SK-N-SH (cell line): ENCODE measurements at regions not wholly inside any gene's neighbourhood (a gene's known extent, or its start where the extent isn't known, plus 50 kb on each side); places are given as distances from the start of the nearest gene placed in this dataset.

Source experiments
- CTCF ChIA-PET: fragments of 300-600, 350-600 bp; formaldehyde crosslinking; extraction: SDS; loops from one replicate; lab custom pipeline; 2021; lab: Yijun Ruan, JAX
- POLR2A ChIA-PET: fragments of 350-600 bp; sonication (Branson Sonifier 250); formaldehyde crosslinking; extraction: SDS; loops from one replicate; lab custom pipeline; 2020; ENCODE audit warnings: antibody characterized with exemption, inconsistent platforms; lab: Yijun Ruan, JAX
- DNase-seq: peaks from one replicate; pipeline ENCODE4 v3.0.0; 2012
- H2AFZ ChIP-seq: fragments of 200-600 bp; sonication (generic); 2 replicates; pipeline ENCODE4 v1.8.1; 2016; ENCODE audit warnings: antibody characterized with exemption, mild to moderate bottlenecking, low read depth
- H3F3A ChIP-seq: fragments of 200-600 bp; sonication (generic); replicated peaks from 2 replicates; pipeline ENCODE3; 2016; ENCODE audit warnings: antibody characterized with exemption, mild to moderate bottlenecking; ENCODE audit not compliant: insufficient read depth
- H3K27ac ChIP-seq, 2 experiments: fragments of 200-500 bp in 1 of 2; fragments of 200-600 bp in 1 of 2; sonication (Bioruptor generic) in 1 of 2; sonication (generic), shearing (Covaris generic) in 1 of 2; 2 replicates each; pipeline versions ENCODE4 v1.5.1 to v1.6.1; 2014 to 2016; ENCODE audit warnings: low read depth in 2 of 2, inconsistent platforms in 1 of 2, low read length in 1 of 2, mild to moderate bottlenecking in 1 of 2, mixed read lengths in 1 of 2
- H3K27me3 ChIP-seq: fragments of 200-600 bp; sonication (generic), shearing (Covaris generic); 2 replicates; pipeline ENCODE4 v1.6.1; 2016; ENCODE audit warnings: mixed run types; ENCODE audit not compliant: insufficient read depth
- H3K36me3 ChIP-seq, 2 experiments: fragments of 200-500 bp in 1 of 2; fragments of 200-600 bp in 1 of 2; sonication (Bioruptor generic) in 1 of 2; sonication (generic) in 1 of 2; replicated peaks in 1 of 2; 2 replicates each; pipeline versions ENCODE3 to v1.5.1; 2014 to 2016; ENCODE audit warnings: low read length in 1 of 2, mild to moderate bottlenecking in 1 of 2; ENCODE audit not compliant: insufficient read depth in 2 of 2, control insufficient read depth in 1 of 2
- H3K4me1 ChIP-seq, 2 experiments: fragments of 200-500 bp in 1 of 2; fragments of 200-600 bp in 1 of 2; sonication (Bioruptor generic) in 1 of 2; sonication (generic), shearing (Covaris generic) in 1 of 2; 2 replicates each; pipeline versions ENCODE4 v1.5.1 to v1.6.1; 2014 to 2016; ENCODE audit warnings: low read depth in 1 of 2, low read length in 1 of 2, mixed run types in 1 of 2; ENCODE audit not compliant: insufficient read depth in 2 of 2, control insufficient read depth in 1 of 2
- H3K4me2 ChIP-seq: fragments of 200-600 bp; sonication (generic), shearing (Covaris generic); 2 replicates; pipeline ENCODE4 v1.6.1; 2017; ENCODE audit warnings: mixed run types
- H3K4me3 ChIP-seq, 2 experiments: fragments of 200-500 bp in 1 of 2; fragments of 200-600 bp in 1 of 2; sonication (Bioruptor generic) in 1 of 2; sonication (generic), shearing (Covaris generic) in 1 of 2; 2 replicates each; pipeline versions ENCODE4 v1.5.1 to v1.8.1; 2014 to 2016; ENCODE audit warnings: low read depth in 2 of 2, inconsistent platforms in 1 of 2, low read length in 1 of 2, mild to moderate bottlenecking in 1 of 2, mixed read lengths in 1 of 2, moderate library complexity in 1 of 2
- H3K79me2 ChIP-seq: fragments of 200-600 bp; sonication (generic); 2 replicates; pipeline ENCODE4 v1.8.1; 2017; ENCODE audit warnings: mild to moderate bottlenecking; ENCODE audit not compliant: insufficient read depth
- H3K9ac ChIP-seq: fragments of 200-600 bp; sonication (generic); 2 replicates; pipeline ENCODE4 v1.6.1; 2017; ENCODE audit warnings: mixed run types
- H3K9me2 ChIP-seq: fragments of 200-600 bp; sonication (generic); 2 replicates; pipeline ENCODE4 v1.6.1; 2017; ENCODE audit warnings: mixed run types
- H3K9me3 ChIP-seq: fragments of 200-600 bp; sonication (generic); 2 replicates; pipeline ENCODE4 v1.6.1; 2017; ENCODE audit warnings: mixed run types, mild to moderate bottlenecking, moderate library complexity
- H4K20me1 ChIP-seq: fragments of 200-600 bp; sonication (generic); 2 replicates; pipeline ENCODE4 v1.6.1; 2017; ENCODE audit warnings: mild to moderate bottlenecking, mixed run types; ENCODE audit not compliant: insufficient read depth
- FOXM1 ChIP-seq: IDR thresholded peaks from 2 replicates; pipeline ENCODE4 v1.4.0; 2012; ENCODE audit warnings: low read depth, mild to moderate bottlenecking
- MEF2A ChIP-seq: IDR thresholded peaks from 2 replicates; pipeline ENCODE4 v1.4.0; 2012; ENCODE audit warnings: low read depth, borderline replicate concordance
- MXI1 ChIP-seq: IDR thresholded peaks from 2 replicates; pipeline ENCODE4 v1.6.1; 2012; ENCODE audit warnings: mild to moderate bottlenecking, low read depth, low read length, improper control_type of control experiment
- NRF1 ChIP-seq: IDR thresholded peaks from 2 replicates; pipeline ENCODE4 v1.6.1; 2012; ENCODE audit warnings: low read depth, mild to moderate bottlenecking, low read length
- POLR2AphosphoS5 ChIP-seq: IDR thresholded peaks from 2 replicates; pipeline ENCODE4 v1.6.1; 2012; ENCODE audit warnings: low read depth, low read length
- RFX5 ChIP-seq: IDR thresholded peaks from 2 replicates; pipeline ENCODE4 v1.6.1; 2012; ENCODE audit warnings: mild to moderate bottlenecking, improper control_type of control experiment, low read length
- RXRA ChIP-seq: IDR thresholded peaks from 2 replicates; pipeline ENCODE4 v1.4.0; 2012; ENCODE audit warnings: low read depth, mild to moderate bottlenecking, borderline replicate concordance
- TAF1 ChIP-seq: IDR thresholded peaks from 2 replicates; pipeline ENCODE4 v1.6.1; 2012; ENCODE audit warnings: low read depth, mild to moderate bottlenecking, low read length, moderate library complexity, borderline replicate concordance
- TEAD4 ChIP-seq: IDR thresholded peaks from 2 replicates; pipeline ENCODE4 v1.4.0; 2012; ENCODE audit warnings: mild to moderate bottlenecking, borderline replicate concordance; ENCODE audit not compliant: insufficient read depth
- ZBTB33 ChIP-seq: IDR thresholded peaks from 2 replicates; pipeline ENCODE4 v1.4.0; 2012; ENCODE audit warnings: low read depth, borderline replicate concordance
- WGBS: methylation state at CpG from one replicate; pipeline ENCODE4 v1.1.6; 2017; ENCODE audit warnings: low lambda C conversion rate; 5-methylcytosine and 5-hydroxymethylcytosine counted together

- no peaks in the 10 kb centered on the region for H3K9me2 ChIP-seq
- no peak overlapping the region for H3K4me3 ChIP-seq
- H3K4me1 ChIP-seq = no peaks in the 10 kb centered on the region; a peak in 1 of 4 replicates
- 61% methylated on average over 6 of the region's 6 CpGs for WGBS
- H3K36me3 ChIP-seq = no peaks in the 10 kb centered on the region
- no peaks in the 10 kb centered on the region for H3K9me3 ChIP-seq
- H3F3A ChIP-seq = peaks cover 3% of the 10 kb centered on the region
- H3K9ac ChIP-seq = no peak overlapping the region
- TF ChIP-seq RFX5 (no peak), MEF2A (no peak)
- no peak overlapping the region for H3K27ac ChIP-seq
- POLR2A ChIA-PET = no interaction called here
- CTCF ChIA-PET = interaction anchor here (0.6 kb wide), 1 partner anchor 11 kb away, joined by 3 read pairs; no protein-coding TSS in a partner anchor
- no peak for DNase-seq
- H4K20me1 ChIP-seq = no peaks in the 10 kb centered on the region
- H2AFZ ChIP-seq = no peak overlapping the region
- no peak overlapping the region for H3K4me2 ChIP-seq
- H3K79me2 ChIP-seq = no peaks in the 10 kb centered on the region
- H3K27me3 ChIP-seq = no peaks in the 10 kb centered on the region
Measured at GRCh38 chr20:50386641-50386960, 123.6 kb upstream of the PTPN1 start.

GRCh38 chr20:50387218-50387995 lies 122.8 kb upstream of the PTPN1 start:
- Histone ChIP-seq H3K79me2 (no peaks in the 10 kb centered on the region), H3K9ac (no peak overlapping the region), H3K4me1 (no peaks in the 10 kb centered on the region; a peak in 1 of 4 replicates), H3K4me2 (no peak overlapping the region), H3K27ac (no peak overlapping the region), H3F3A (no peaks in the 10 kb centered on the region), H4K20me1 (no peaks in the 10 kb centered on the region), H2AFZ (no peak overlapping the region), H3K4me3 (no peak overlapping the region), H3K9me3 (no peaks in the 10 kb centered on the region), H3K9me2 (no peaks in the 10 kb centered on the region), H3K36me3 (no peaks in the 10 kb centered on the region), H3K27me3 (no peaks in the 10 kb centered on the region)
- ChIA-PET POLR2A (no interaction called here), CTCF (interaction anchor here (0.6 kb wide), 1 partner anchor 11 kb away, joined by 3 read pairs; no protein-coding TSS in a partner anchor)
- TF ChIP-seq ZBTB33 = no peak
- TF ChIP-seq TAF1 = no peak
- no peak for TF ChIP-seq POLR2AphosphoS5
- no peak for DNase-seq
- WGBS = 84% methylated on average over 21 of the region's 21 CpGs

GRCh38 chr20:50387996-50388332 lies 122.2 kb upstream of the PTPN1 start:
- Histone ChIP-seq H3K27ac (no peak overlapping the region), H4K20me1 (no peaks in the 10 kb centered on the region), H3K9ac (no peak overlapping the region), H3K9me2 (no peaks in the 10 kb centered on the region), H3K27me3 (no peaks in the 10 kb centered on the region), H3K9me3 (no peaks in the 10 kb centered on the region), H3K4me3 (no peak overlapping the region), H2AFZ (no peak overlapping the region), H3K36me3 (no peaks in the 10 kb centered on the region), H3F3A (no peaks in the 10 kb centered on the region), H3K4me2 (no peak overlapping the region), H3K4me1 (no peaks in the 10 kb centered on the region; a peak in 1 of 4 replicates), H3K79me2 (no peaks in the 10 kb centered on the region)
- DNase-seq = no peak
- WGBS = 65% methylated on average over 6 of the region's 6 CpGs
- ChIA-PET CTCF (no interaction called here), POLR2A (no interaction called here)
- TF ChIP-seq FOXM1 (no peak), NRF1 (no peak), RXRA (no peak), MXI1 (no peak), TEAD4 (no peak)
